ENCODE measurements at regions not wholly inside any gene's neighbourhood (a gene's known extent, or its start where the extent isn't known, plus 50 kb on each side); places are given as distances from the start of the nearest gene placed in this dataset.
A peak's percentile ranks its signal among the peaks of the same experiment; 100 is the strongest.

DNA sequence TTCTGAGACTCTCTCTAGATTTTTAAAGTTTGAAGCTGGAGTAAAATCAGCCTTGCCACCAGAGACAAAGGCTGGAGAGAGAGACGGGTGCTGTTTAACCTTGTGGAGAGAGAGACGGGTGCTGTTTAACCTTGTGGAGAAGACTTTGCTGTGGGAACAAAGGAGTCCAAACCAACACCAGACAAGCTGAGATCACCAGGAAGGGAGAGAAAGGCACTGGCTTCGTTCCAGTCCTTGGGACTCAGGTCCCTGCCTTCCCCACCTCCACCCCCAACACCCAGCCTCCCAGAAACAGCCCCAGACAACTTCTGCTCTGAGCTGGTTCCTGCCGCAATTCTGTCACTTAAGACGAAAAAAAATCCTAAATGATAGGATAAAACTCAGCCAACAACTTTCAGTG is 1389.3 kb downstream of the AACS start:
- no peak for DNase-seq

DNA sequence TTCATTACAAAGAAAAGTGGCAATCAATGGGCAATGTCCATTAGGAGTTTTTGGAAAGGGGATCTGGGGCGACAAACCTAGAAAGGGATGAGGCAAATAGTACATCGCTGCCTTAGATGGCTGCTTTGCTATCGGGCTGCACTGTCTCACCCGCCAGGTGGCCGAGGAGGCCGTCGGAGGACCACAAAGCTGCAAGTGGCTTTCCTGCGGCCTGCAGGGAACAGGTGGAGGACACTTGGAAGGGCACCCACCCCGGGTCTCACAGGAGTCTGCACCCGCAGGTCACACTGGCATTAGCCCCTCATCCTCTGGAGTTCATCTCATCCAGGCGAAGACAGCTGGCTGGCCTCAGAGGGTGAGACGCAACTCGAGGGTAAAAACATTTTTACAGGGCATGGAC is 1392.5 kb downstream of the AACS start:
- no peaks in the 10 kb centered on the region for H3K9me3 ChIP-seq (ENCODE audit: control insufficient read depth in 2 of 3, insufficient read depth in 1 of 3, low read length in 3 of 3)
- no peaks in the 10 kb centered on the region for H3K4me1 ChIP-seq (ENCODE audit: control insufficient read depth in 2 of 3, insufficient read depth in 2 of 3, low read depth in 1 of 3, low read length in 3 of 3)
- no peaks in the 10 kb centered on the region for H3K27me3 ChIP-seq (ENCODE audit: control insufficient read depth, insufficient read depth, low read length)
- FAIRE-seq = no peak
- no peaks in the 10 kb centered on the region for H3K36me3 ChIP-seq (ENCODE audit: control insufficient read depth in 2 of 3, insufficient read depth in 3 of 3, low read length in 3 of 3)
- TF ChIP-seq, protein P1, sequence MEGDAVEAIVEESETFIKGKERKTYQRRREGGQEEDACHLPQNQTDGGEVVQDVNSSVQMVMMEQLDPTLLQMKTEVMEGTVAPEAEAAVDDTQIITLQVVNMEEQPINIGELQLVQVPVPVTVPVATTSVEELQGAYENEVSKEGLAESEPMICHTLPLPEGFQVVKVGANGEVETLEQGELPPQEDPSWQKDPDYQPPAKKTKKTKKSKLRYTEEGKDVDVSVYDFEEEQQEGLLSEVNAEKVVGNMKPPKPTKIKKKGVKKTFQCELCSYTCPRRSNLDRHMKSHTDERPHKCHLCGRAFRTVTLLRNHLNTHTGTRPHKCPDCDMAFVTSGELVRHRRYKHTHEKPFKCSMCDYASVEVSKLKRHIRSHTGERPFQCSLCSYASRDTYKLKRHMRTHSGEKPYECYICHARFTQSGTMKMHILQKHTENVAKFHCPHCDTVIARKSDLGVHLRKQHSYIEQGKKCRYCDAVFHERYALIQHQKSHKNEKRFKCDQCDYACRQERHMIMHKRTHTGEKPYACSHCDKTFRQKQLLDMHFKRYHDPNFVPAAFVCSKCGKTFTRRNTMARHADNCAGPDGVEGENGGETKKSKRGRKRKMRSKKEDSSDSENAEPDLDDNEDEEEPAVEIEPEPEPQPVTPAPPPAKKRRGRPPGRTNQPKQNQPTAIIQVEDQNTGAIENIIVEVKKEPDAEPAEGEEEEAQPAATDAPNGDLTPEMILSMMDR (IDR thresholded peaks at IDR 0.05; ENCODE audit: borderline replicate concordance, extremely low read depth, insufficient read depth) = no peak
- no peak for DNase-seq
- no peak overlapping the region for H3K4me3 ChIP-seq (ENCODE audit: low read length in 3 of 3)
- H3K9ac ChIP-seq (ENCODE audit: low read length in 3 of 3) = no peak overlapping the region
- intact Hi-C loops (cut with DNase I) = no loop called here
- H3K27ac ChIP-seq (ENCODE audit: low read depth in 2 of 2, low read length in 2 of 2) = no peak overlapping the region

More for the DNA sequence above, 1389.3 kb downstream of the AACS start:
- Histone ChIP-seq H3K4me1 (ENCODE audit: control insufficient read depth in 2 of 3, insufficient read depth in 2 of 3, low read depth in 1 of 3, low read length in 3 of 3) (no peaks in the 10 kb centered on the region), H3K9me3 (ENCODE audit: control insufficient read depth in 2 of 3, insufficient read depth in 1 of 3, low read length in 3 of 3) (no peaks in the 10 kb centered on the region), H3K36me3 (ENCODE audit: control insufficient read depth in 2 of 3, insufficient read depth in 3 of 3, low read length in 3 of 3) (no peaks in the 10 kb centered on the region), H3K27ac (ENCODE audit: low read depth in 2 of 2, low read length in 2 of 2) (no peak overlapping the region), H3K27me3 (ENCODE audit: control insufficient read depth, insufficient read depth, low read length) (no peaks in the 10 kb centered on the region), H3K9ac (ENCODE audit: low read length in 3 of 3) (no peak overlapping the region), H3K4me3 (ENCODE audit: low read length in 3 of 3) (no peak overlapping the region)
- intact Hi-C loops (cut with DNase I) = no loop called here
- TF ChIP-seq, protein P1 (IDR thresholded peaks at IDR 0.05; ENCODE audit: borderline replicate concordance, extremely low read depth, insufficient read depth) = no peak
- FAIRE-seq = no peak

DNA sequence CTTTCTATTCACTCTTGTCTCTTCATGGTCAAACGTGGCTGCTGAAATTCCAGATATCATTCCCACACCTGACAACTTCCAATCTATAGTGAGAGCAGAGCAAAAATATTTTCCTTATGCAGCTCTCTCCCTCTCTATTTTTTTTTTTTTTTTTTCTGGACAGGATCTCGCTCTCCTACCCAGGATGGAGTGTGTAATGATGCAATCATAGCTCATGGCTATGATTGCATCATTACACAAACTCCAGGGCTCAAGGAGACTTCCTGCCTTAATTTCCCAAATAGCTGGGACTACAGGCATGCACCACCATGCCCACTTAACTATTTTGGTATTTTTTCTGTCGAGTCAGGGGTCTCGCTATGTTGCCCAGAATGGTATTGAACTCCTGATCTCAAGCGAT is 1398.9 kb downstream of the AACS start:
- Histone ChIP-seq H3K4me1 (ENCODE audit: control insufficient read depth in 2 of 3, insufficient read depth in 2 of 3, low read depth in 1 of 3, low read length in 3 of 3) (no peaks in the 10 kb centered on the region), H3K36me3 (ENCODE audit: control insufficient read depth in 2 of 3, insufficient read depth in 3 of 3, low read length in 3 of 3) (no peaks in the 10 kb centered on the region), H3K27me3 (ENCODE audit: control insufficient read depth, insufficient read depth, low read length) (no peaks in the 10 kb centered on the region), H3K4me3 (ENCODE audit: low read length in 3 of 3) (no peak overlapping the region), H3K9ac (ENCODE audit: low read length in 3 of 3) (no peak overlapping the region), H3K27ac (ENCODE audit: low read depth in 2 of 2, low read length in 2 of 2) (no peak overlapping the region), H3K9me3 (ENCODE audit: control insufficient read depth in 2 of 3, insufficient read depth in 1 of 3, low read length in 3 of 3) (no peaks in the 10 kb centered on the region)
- FAIRE-seq (no peak), DNase-seq (no peak)
- intact Hi-C loops (cut with DNase I) = no loop called here
- TF ChIP-seq, protein P1 (IDR thresholded peaks at IDR 0.05; ENCODE audit: borderline replicate concordance, extremely low read depth, insufficient read depth) = no peak

DNA sequence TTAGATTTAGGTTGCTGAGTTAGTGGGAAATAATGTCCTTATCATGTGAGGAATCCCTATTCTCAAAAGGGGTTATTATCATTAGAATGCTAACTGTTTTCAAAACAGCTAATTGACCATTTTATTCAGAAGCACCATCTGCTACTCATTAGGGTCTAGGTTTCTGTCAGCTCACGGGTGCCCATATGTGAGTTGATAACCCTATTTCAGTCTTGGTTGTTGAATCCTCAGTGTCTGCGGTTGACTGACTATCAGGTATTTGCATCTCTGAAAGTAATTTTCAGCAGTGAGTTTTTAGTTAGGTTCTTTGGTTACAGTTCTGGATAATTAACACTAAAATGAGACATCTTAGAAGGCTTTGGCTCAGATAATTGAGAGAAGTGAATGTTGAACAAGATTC is 1404.0 kb downstream of the AACS start:
- Histone ChIP-seq H3K36me3 (ENCODE audit: control insufficient read depth in 2 of 3, insufficient read depth in 3 of 3, low read length in 3 of 3) (no peaks in the 10 kb centered on the region), H3K9ac (ENCODE audit: low read length in 3 of 3) (no peak overlapping the region), H3K4me3 (ENCODE audit: low read length in 3 of 3) (no peak overlapping the region), H3K4me1 (ENCODE audit: control insufficient read depth in 2 of 3, insufficient read depth in 2 of 3, low read depth in 1 of 3, low read length in 3 of 3) (no peaks in the 10 kb centered on the region), H3K27ac (ENCODE audit: low read depth in 2 of 2, low read length in 2 of 2) (no peak overlapping the region), H3K9me3 (ENCODE audit: control insufficient read depth in 2 of 3, insufficient read depth in 1 of 3, low read length in 3 of 3) (peaks cover 0 to 4% (median 0%) of the 10 kb centered on the region in 3 donors), H3K27me3 (ENCODE audit: control insufficient read depth, insufficient read depth, low read length) (no peaks in the 10 kb centered on the region)
- intact Hi-C loops (cut with DNase I) = no loop called here
- DNase-seq (peak in 1 of 5 donors; percentile 10), FAIRE-seq (no peak)
- TF ChIP-seq, protein P1 (IDR thresholded peaks at IDR 0.05; ENCODE audit: borderline replicate concordance, extremely low read depth, insufficient read depth) = no peak
